ENCODE measurements at regions not wholly inside any gene's neighbourhood (a gene's known extent, or its start where the extent isn't known, plus 50 kb on each side); places are given as distances from the start of the nearest gene placed in this dataset.

- DNase-seq (ENCODE audit: low spot score), result no peak
- H3K27ac ChIP-seq, result no peak overlapping the region
- no peaks in the 10 kb centered on the region for H3K27me3 ChIP-seq
- no peak overlapping the region for H3K4me3 ChIP-seq
- no peaks in the 10 kb centered on the region for H3K36me3 ChIP-seq
- no peak for TF ChIP-seq CTCF (IDR thresholded peaks at IDR 0.05)
- H3K4me1 ChIP-seq, result no peaks in the 10 kb centered on the region
- H3K9me3 ChIP-seq, result no peaks in the 10 kb centered on the region
Measured at GRCh38 chr1:55321942-55322341, 106.8 kb upstream of the USP24 start.

GRCh38 chr1:55320891-55321290, 105.7 kb upstream of the USP24 start:
- Histone ChIP-seq H3K27ac (no peak overlapping the region), H3K4me3 (no peak overlapping the region), H3K4me1 (no peaks in the 10 kb centered on the region), H3K36me3 (no peaks in the 10 kb centered on the region), H3K27me3 (no peaks in the 10 kb centered on the region), H3K9me3 (no peaks in the 10 kb centered on the region)
- no peak for TF ChIP-seq CTCF (IDR thresholded peaks at IDR 0.05)
- DNase-seq (ENCODE audit: low spot score), result no peak

GRCh38 chr1:55318116-55318817, 103.1 kb upstream of the USP24 start:
- no peaks in the 10 kb centered on the region for H3K4me1 ChIP-seq
- TF ChIP-seq CTCF (IDR thresholded peaks at IDR 0.05), result no peak
- H3K36me3 ChIP-seq, result no peaks in the 10 kb centered on the region
- no peaks in the 10 kb centered on the region for H3K27me3 ChIP-seq
- no peak overlapping the region for H3K4me3 ChIP-seq
- H3K9me3 ChIP-seq, result no peaks in the 10 kb centered on the region
- DNase-seq (ENCODE audit: low spot score), result no peak
- no peak overlapping the region for H3K27ac ChIP-seq

GRCh38 chr1:55317673-55318072, 102.5 kb upstream of the USP24 start:
- Histone ChIP-seq H3K9me3 (no peaks in the 10 kb centered on the region), H3K4me3 (no peak overlapping the region), H3K27ac (no peak overlapping the region), H3K36me3 (no peaks in the 10 kb centered on the region), H3K4me1 (no peaks in the 10 kb centered on the region), H3K27me3 (no peaks in the 10 kb centered on the region)
- TF ChIP-seq CTCF (IDR thresholded peaks at IDR 0.05), result no peak
- no peak for DNase-seq (ENCODE audit: low spot score)

- Histone ChIP-seq H3K27me3 (no peaks in the 10 kb centered on the region), H3K9me3 (no peaks in the 10 kb centered on the region), H3K4me3 (no peak overlapping the region), H3K36me3 (no peaks in the 10 kb centered on the region), H3K4me1 (no peaks in the 10 kb centered on the region), H3K27ac (no peak overlapping the region)
- no peak for TF ChIP-seq CTCF (IDR thresholded peaks at IDR 0.05)
- no peak for DNase-seq (ENCODE audit: low spot score)
Measured at GRCh38 chr1:55316947-55317662, 101.9 kb upstream of the USP24 start.
